ENCODE measurements at regions not wholly inside any gene's neighbourhood (a gene's known extent, or its start where the extent isn't known, plus 50 kb on each side); places are given as distances from the start of the nearest gene placed in this dataset.
"Not testable (repeated sequence)": the region's sequence is repeated elsewhere in the genome, so short reads cannot be mapped to it uniquely, and the experiment has no call there.

GRCh38 chr5:93682471-93683404, 58.7 kb downstream of the POU5F2 start:
- not testable (repeated sequence) for DNase-seq

- no peak for DNase-seq
Measured at GRCh38 chr5:93681432-93681831, 60.0 kb downstream of the POU5F2 start.

- DNase-seq = peak; percentile 96
Measured at GRCh38 chr5:93677359-93677891, 64.0 kb downstream of the POU5F2 start.

DNA sequence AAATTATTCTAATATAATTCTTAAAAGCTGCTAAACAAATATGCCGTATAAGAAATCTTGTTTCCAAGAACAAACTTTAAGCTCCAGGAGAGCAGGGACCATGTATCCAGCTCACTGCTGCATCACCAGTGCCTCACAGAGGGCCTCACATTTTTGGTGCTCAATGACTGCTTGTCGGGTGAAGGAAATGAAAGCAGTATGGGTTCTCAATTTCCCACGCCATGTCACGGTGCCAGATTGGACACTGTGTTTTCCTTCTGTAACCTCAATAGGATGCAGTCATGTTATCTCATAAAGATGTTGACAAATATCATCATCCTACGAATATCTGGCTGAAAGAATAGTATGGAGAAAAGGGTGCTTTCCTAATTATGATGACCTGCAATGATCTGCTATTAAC, 64.7 kb downstream of the POU5F2 start:
- peak; percentile 61 for DNase-seq

GRCh38 chr5:93675460-93676450, 65.6 kb downstream of the POU5F2 start:
- peak; percentile 44 for DNase-seq

- no peak for DNase-seq
Measured at GRCh38 chr5:93674866-93675459, 66.4 kb downstream of the POU5F2 start.

- no peak for DNase-seq
Measured at GRCh38 chr5:93674138-93674537, 67.3 kb downstream of the POU5F2 start.

GRCh38 chr5:93673316-93673954, 68.0 kb downstream of the POU5F2 start:
- DNase-seq = peak; percentile 22

GRCh38 chr5:93665648-93666047, 75.8 kb downstream of the POU5F2 start:
- DNase-seq = no peak

- no peak for DNase-seq
Measured at GRCh38 chr5:93660677-93661076, 77.7 kb downstream of the NR2F1 start.

DNA sequence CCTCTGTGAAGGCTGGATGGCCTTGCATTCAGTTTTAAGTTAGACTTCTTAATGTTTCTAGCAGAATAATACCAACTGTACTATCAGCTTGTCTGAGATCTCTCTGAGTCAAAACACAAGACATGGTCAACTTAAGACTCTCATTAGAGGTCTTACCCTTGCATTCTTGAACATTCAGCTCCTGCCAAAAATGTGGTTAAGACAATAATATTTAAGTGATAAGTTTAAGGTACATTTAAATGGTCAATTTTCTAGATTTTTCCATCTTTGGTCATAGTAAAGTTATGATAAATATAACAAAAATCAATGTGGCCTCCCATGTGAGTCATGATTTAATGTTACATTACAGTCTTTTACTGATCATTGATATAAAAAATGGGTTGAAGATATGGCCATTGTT, 75.0 kb downstream of the NR2F1 start:
- DNase-seq = no peak

- no peak for DNase-seq
Measured at GRCh38 chr5:93654676-93655075, 71.7 kb downstream of the NR2F1 start.

- DNase-seq = no peak
Measured at GRCh38 chr5:93653716-93654115, 70.7 kb downstream of the NR2F1 start.

- peak; percentile 28 for DNase-seq
Measured at GRCh38 chr5:93649234-93649900, 66.3 kb downstream of the NR2F1 start.

GRCh38 chr5:93644760-93645159, 61.7 kb downstream of the NR2F1 start:
- DNase-seq = no peak

Data from DMS79 treated with DMSO at 0.1 percent for 48 hours (cell line).